SK-N-SH (cell line): ENCODE measurements at regions not wholly inside any gene's neighbourhood (a gene's known extent, or its start where the extent isn't known, plus 50 kb on each side); places are given as distances from the start of the nearest gene placed in this dataset.
"Not testable (repeated sequence)": the region's sequence is repeated elsewhere in the genome, so short reads cannot be mapped to it uniquely, and the experiment has no call there.

Source experiments
- CTCF ChIA-PET: fragments of 300-600, 350-600 bp; formaldehyde crosslinking; extraction: SDS; loops from one replicate; lab custom pipeline; 2021; lab: Yijun Ruan, JAX
- POLR2A ChIA-PET: fragments of 350-600 bp; sonication (Branson Sonifier 250); formaldehyde crosslinking; extraction: SDS; loops from one replicate; lab custom pipeline; 2020; ENCODE audit warnings: antibody characterized with exemption, inconsistent platforms; lab: Yijun Ruan, JAX
- DNase-seq: peaks from one replicate; pipeline ENCODE4 v3.0.0; 2012
- H2AFZ ChIP-seq: fragments of 200-600 bp; sonication (generic); 2 replicates; pipeline ENCODE4 v1.8.1; 2016; ENCODE audit warnings: antibody characterized with exemption, mild to moderate bottlenecking, low read depth
- H3F3A ChIP-seq: fragments of 200-600 bp; sonication (generic); replicated peaks from 2 replicates; pipeline ENCODE3; 2016; ENCODE audit warnings: antibody characterized with exemption, mild to moderate bottlenecking; ENCODE audit not compliant: insufficient read depth
- H3K27ac ChIP-seq, 2 experiments: fragments of 200-500 bp in 1 of 2; fragments of 200-600 bp in 1 of 2; sonication (Bioruptor generic) in 1 of 2; sonication (generic), shearing (Covaris generic) in 1 of 2; 2 replicates each; pipeline versions ENCODE4 v1.5.1 to v1.6.1; 2014 to 2016; ENCODE audit warnings: low read depth in 2 of 2, inconsistent platforms in 1 of 2, low read length in 1 of 2, mild to moderate bottlenecking in 1 of 2, mixed read lengths in 1 of 2
- H3K27me3 ChIP-seq: fragments of 200-600 bp; sonication (generic), shearing (Covaris generic); 2 replicates; pipeline ENCODE4 v1.6.1; 2016; ENCODE audit warnings: mixed run types; ENCODE audit not compliant: insufficient read depth
- H3K36me3 ChIP-seq, 2 experiments: fragments of 200-500 bp in 1 of 2; fragments of 200-600 bp in 1 of 2; sonication (Bioruptor generic) in 1 of 2; sonication (generic) in 1 of 2; replicated peaks in 1 of 2; 2 replicates each; pipeline versions ENCODE3 to v1.5.1; 2014 to 2016; ENCODE audit warnings: low read length in 1 of 2, mild to moderate bottlenecking in 1 of 2; ENCODE audit not compliant: insufficient read depth in 2 of 2, control insufficient read depth in 1 of 2
- H3K4me1 ChIP-seq, 2 experiments: fragments of 200-500 bp in 1 of 2; fragments of 200-600 bp in 1 of 2; sonication (Bioruptor generic) in 1 of 2; sonication (generic), shearing (Covaris generic) in 1 of 2; 2 replicates each; pipeline versions ENCODE4 v1.5.1 to v1.6.1; 2014 to 2016; ENCODE audit warnings: low read depth in 1 of 2, low read length in 1 of 2, mixed run types in 1 of 2; ENCODE audit not compliant: insufficient read depth in 2 of 2, control insufficient read depth in 1 of 2
- H3K4me2 ChIP-seq: fragments of 200-600 bp; sonication (generic), shearing (Covaris generic); 2 replicates; pipeline ENCODE4 v1.6.1; 2017; ENCODE audit warnings: mixed run types
- H3K4me3 ChIP-seq, 2 experiments: fragments of 200-500 bp in 1 of 2; fragments of 200-600 bp in 1 of 2; sonication (Bioruptor generic) in 1 of 2; sonication (generic), shearing (Covaris generic) in 1 of 2; 2 replicates each; pipeline versions ENCODE4 v1.5.1 to v1.8.1; 2014 to 2016; ENCODE audit warnings: low read depth in 2 of 2, inconsistent platforms in 1 of 2, low read length in 1 of 2, mild to moderate bottlenecking in 1 of 2, mixed read lengths in 1 of 2, moderate library complexity in 1 of 2
- H3K79me2 ChIP-seq: fragments of 200-600 bp; sonication (generic); 2 replicates; pipeline ENCODE4 v1.8.1; 2017; ENCODE audit warnings: mild to moderate bottlenecking; ENCODE audit not compliant: insufficient read depth
- H3K9ac ChIP-seq: fragments of 200-600 bp; sonication (generic); 2 replicates; pipeline ENCODE4 v1.6.1; 2017; ENCODE audit warnings: mixed run types
- H3K9me2 ChIP-seq: fragments of 200-600 bp; sonication (generic); 2 replicates; pipeline ENCODE4 v1.6.1; 2017; ENCODE audit warnings: mixed run types
- H3K9me3 ChIP-seq: fragments of 200-600 bp; sonication (generic); 2 replicates; pipeline ENCODE4 v1.6.1; 2017; ENCODE audit warnings: mixed run types, mild to moderate bottlenecking, moderate library complexity
- H4K20me1 ChIP-seq: fragments of 200-600 bp; sonication (generic); 2 replicates; pipeline ENCODE4 v1.6.1; 2017; ENCODE audit warnings: mild to moderate bottlenecking, mixed run types; ENCODE audit not compliant: insufficient read depth
- ELF1 ChIP-seq: IDR thresholded peaks from 2 replicates; pipeline ENCODE4 v1.4.0; 2012
- EZH2phosphoT487 ChIP-seq: fragments of 200-600 bp; sonication (generic); IDR thresholded peaks from 2 replicates; pipeline ENCODE4 v1.6.1; 2017; ENCODE audit warnings: low read depth, mixed run types, mild to moderate bottlenecking, antibody characterized with exemption, moderate library complexity, borderline replicate concordance
- GABPA ChIP-seq: IDR thresholded peaks from 2 replicates; pipeline ENCODE4 v1.4.0; 2012; ENCODE audit warnings: low read depth, mild to moderate bottlenecking
- GATA2 ChIP-seq: sonication (generic); formaldehyde crosslinking; IDR thresholded peaks from 2 replicates; pipeline ENCODE4 v1.5.0; 2020; ENCODE audit warnings: mild to moderate bottlenecking, missing genetic modification reagents
- NRF1 ChIP-seq: IDR thresholded peaks from 2 replicates; pipeline ENCODE4 v1.6.1; 2012; ENCODE audit warnings: low read depth, mild to moderate bottlenecking, low read length
- POLR2AphosphoS5 ChIP-seq: IDR thresholded peaks from 2 replicates; pipeline ENCODE4 v1.6.1; 2012; ENCODE audit warnings: low read depth, low read length
- RAD21 ChIP-seq: IDR thresholded peaks from 2 replicates; pipeline ENCODE4 v1.6.1; 2012; ENCODE audit warnings: mild to moderate bottlenecking, low read length
- RCOR1 ChIP-seq: fragments of 150-350 bp; IDR thresholded peaks from 2 replicates; pipeline ENCODE4 v1.6.1; 2017; ENCODE audit warnings: antibody characterized with exemption, low read length
- RFX5 ChIP-seq: IDR thresholded peaks from 2 replicates; pipeline ENCODE4 v1.6.1; 2012; ENCODE audit warnings: mild to moderate bottlenecking, improper control_type of control experiment, low read length
- RXRA ChIP-seq: IDR thresholded peaks from 2 replicates; pipeline ENCODE4 v1.4.0; 2012; ENCODE audit warnings: low read depth, mild to moderate bottlenecking, borderline replicate concordance
- SMC3 ChIP-seq: IDR thresholded peaks from 2 replicates; pipeline ENCODE4 v1.6.1; 2012; ENCODE audit warnings: low read depth, low read length, improper control_type of control experiment
- TAF1 ChIP-seq: IDR thresholded peaks from 2 replicates; pipeline ENCODE4 v1.6.1; 2012; ENCODE audit warnings: low read depth, mild to moderate bottlenecking, low read length, moderate library complexity, borderline replicate concordance
- WGBS: methylation state at CpG from one replicate; pipeline ENCODE4 v1.1.6; 2017; ENCODE audit warnings: low lambda C conversion rate; 5-methylcytosine and 5-hydroxymethylcytosine counted together
- TF ChIP-seq, protein P1 (sequence below): IDR thresholded peaks from 2 replicates; pipeline ENCODE4; 2012

DNA sequence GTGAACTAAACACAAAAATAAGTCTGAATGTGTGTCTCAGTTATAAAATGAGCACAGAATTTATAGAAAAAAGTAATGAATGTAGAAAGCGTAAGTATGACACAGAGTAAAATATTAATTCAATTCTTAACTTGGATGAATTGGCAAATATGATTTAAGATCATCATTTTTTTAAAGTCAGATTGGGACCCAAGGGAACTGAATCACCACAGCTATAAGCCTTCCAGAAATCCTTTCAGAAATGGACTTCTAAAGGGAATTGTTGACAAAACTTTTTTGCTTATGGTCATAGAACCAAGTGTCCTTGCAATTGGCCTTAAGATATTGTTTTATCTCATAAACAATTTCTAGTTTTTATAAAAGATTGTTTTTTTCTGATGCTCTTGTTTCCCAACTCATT is 495.1 kb upstream of the DAB2 start:
- DNase-seq = no peak
- Histone ChIP-seq H3F3A (no peaks in the 10 kb centered on the region), H3K4me2 (no peak overlapping the region), H2AFZ (no peak overlapping the region), H4K20me1 (no peaks in the 10 kb centered on the region), H3K9me3 (no peaks in the 10 kb centered on the region), H3K9me2 (no peaks in the 10 kb centered on the region), H3K79me2 (no peaks in the 10 kb centered on the region), H3K9ac (no peak overlapping the region), H3K4me1 (no peaks in the 10 kb centered on the region), H3K27ac (no peak overlapping the region), H3K36me3 (no peaks in the 10 kb centered on the region), H3K27me3 (no peaks in the 10 kb centered on the region), H3K4me3 (no peak overlapping the region)
- 21% methylated on average over 1 of the region's 1 CpG for WGBS
- ChIA-PET POLR2A (no interaction called here), CTCF (no interaction called here)
- TF ChIP-seq NRF1 (no peak), RFX5 (no peak), SMC3 (no peak)

GRCh38 chr5:39912906-39913305 is 488.1 kb upstream of the DAB2 start:
- Histone ChIP-seq H3F3A (no peaks in the 10 kb centered on the region), H3K4me2 (no peak overlapping the region), H3K4me1 (no peaks in the 10 kb centered on the region), H3K9me3 (no peaks in the 10 kb centered on the region), H3K79me2 (no peaks in the 10 kb centered on the region), H3K9me2 (no peaks in the 10 kb centered on the region), H3K9ac (no peak overlapping the region), H3K27me3 (no peaks in the 10 kb centered on the region), H3K4me3 (no peak overlapping the region), H2AFZ (no peak overlapping the region), H3K27ac (no peak overlapping the region), H4K20me1 (no peaks in the 10 kb centered on the region), H3K36me3 (no peaks in the 10 kb centered on the region)
- TF ChIP-seq, protein P1, sequence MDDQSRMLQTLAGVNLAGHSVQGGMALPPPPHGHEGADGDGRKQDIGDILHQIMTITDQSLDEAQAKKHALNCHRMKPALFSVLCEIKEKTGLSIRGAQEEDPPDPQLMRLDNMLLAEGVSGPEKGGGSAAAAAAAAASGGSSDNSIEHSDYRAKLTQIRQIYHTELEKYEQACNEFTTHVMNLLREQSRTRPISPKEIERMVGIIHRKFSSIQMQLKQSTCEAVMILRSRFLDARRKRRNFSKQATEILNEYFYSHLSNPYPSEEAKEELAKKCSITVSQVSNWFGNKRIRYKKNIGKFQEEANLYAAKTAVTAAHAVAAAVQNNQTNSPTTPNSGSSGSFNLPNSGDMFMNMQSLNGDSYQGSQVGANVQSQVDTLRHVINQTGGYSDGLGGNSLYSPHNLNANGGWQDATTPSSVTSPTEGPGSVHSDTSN = no peak
- TF ChIP-seq GABPA = no peak
- TF ChIP-seq RCOR1 = no peak
- TF ChIP-seq GATA2 (CRISPR knock-in tag) = no peak
- no peak for TF ChIP-seq RAD21
- no peak for TF ChIP-seq ELF1
- no peak for TF ChIP-seq POLR2AphosphoS5
- TF ChIP-seq RXRA = no peak
- no peak for TF ChIP-seq TAF1
- TF ChIP-seq EZH2phosphoT487 = no peak
- CTCF ChIA-PET = no interaction called here
- POLR2A ChIA-PET = no interaction called here
- DNase-seq = no peak

DNA sequence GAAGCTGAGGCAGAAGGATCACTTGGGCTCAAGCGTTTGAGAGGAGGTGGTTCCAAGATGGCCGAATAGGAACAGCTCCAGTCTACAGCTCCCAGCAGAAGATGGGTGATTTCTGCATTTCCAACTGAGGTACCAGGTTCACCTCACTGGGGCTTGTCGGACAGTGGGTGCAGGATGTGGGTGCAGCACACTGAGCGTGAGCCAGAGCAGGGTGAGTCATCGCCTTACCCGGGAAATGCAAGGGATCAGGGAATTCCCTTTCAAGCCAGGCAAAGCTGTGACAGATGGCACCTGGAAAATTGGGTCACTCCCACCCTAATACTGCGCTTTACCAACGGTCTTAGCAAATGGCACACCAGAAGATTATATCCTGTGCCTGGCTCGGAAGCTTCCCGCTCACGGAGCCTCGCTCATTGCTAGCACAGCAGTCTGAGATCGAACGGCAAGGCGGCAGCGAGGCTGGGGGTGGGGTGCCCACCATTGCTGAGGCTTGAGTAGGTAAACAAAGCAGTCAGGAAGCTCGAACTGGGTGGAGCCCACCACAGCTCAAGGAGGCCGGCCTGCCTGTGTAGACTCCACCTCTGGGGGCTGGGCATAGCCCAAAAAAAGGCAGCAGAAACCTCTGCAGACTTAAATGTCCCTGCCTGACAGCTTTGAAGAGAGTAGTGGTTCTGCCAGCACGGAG is 482.6 kb upstream of the DAB2 start:
- H4K20me1 ChIP-seq, H3K79me2 ChIP-seq, H3K9me3 ChIP-seq, DNase-seq, H3K27ac ChIP-seq, CTCF ChIA-PET, H3K4me1 ChIP-seq, H3K9ac ChIP-seq, H3K27me3 ChIP-seq, H3K9me2 ChIP-seq, H3K4me2 ChIP-seq, H3F3A ChIP-seq, H3K4me3 ChIP-seq, H2AFZ ChIP-seq, H3K36me3 ChIP-seq, POLR2A ChIA-PET: not testable (repeated sequence)
- 16% methylated on average over 17 of the region's 19 CpGs for whole genome bisulfite sequencing
